Amniotic epithelial cell (primary cell): ENCODE measurements at regions not wholly inside any gene's neighbourhood (a gene's known extent, or its start where the extent isn't known, plus 50 kb on each side); places are given as distances from the start of the nearest gene placed in this dataset.

Experiments
- DNase-seq: peaks from one replicate; pipeline ENCODE4 v3.0.0-alpha.2; 2010; ENCODE audit warnings: low read depth

DNA sequence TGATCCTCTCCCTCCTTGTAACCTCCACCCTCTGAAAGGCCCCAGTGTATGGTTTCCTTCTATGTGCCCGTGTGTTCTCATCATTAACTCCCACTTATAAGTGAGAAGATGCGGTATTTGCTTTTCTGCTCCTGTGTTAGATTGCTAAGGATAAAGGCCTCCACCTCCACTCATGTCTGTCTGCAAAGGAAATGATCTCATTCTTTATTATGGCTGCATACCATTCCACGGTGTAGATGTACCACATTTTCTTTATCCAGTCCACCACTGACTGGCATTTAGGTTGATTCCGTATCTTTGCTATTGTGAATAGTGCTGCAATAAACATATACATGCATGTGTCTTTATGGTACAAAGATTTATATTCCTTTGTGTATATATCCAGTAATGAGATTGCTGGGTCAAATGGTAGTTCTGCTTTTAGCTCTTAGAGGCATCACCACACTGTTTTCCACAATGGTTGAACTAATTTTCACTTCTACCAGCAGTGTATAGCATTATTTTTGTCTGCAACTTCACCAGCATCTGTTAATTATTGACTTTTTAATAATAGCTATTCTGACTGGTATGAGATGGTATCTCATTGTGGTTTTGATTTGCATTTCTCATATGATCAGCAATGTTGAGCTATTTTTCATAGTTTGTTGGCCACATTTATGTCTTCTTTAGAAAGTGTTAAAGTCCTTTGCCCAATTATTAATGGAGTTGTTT, 1030.9 kb downstream of the FSTL5 start:
- no peak for DNase-seq

- peak; percentile 31 for DNase-seq
Observed at GRCh38 chr4:161121451-161121850, 1042.3 kb downstream of the FSTL5 start.

GRCh38 chr4:161101881-161102280, 1061.9 kb downstream of the FSTL5 start:
- DNase-seq: no peak

- DNase-seq: no peak
Observed at GRCh38 chr4:161097821-161098220, 1066.0 kb downstream of the FSTL5 start.

GRCh38 chr4:161061046-161061445, 1102.8 kb downstream of the FSTL5 start:
- no peak for DNase-seq
